AG04450 (cell line): ENCODE measurements at regions not wholly inside any gene's neighbourhood (a gene's known extent, or its start where the extent isn't known, plus 50 kb on each side); places are given as distances from the start of the nearest gene placed in this dataset.
A peak's percentile ranks its signal among the peaks of the same experiment; 100 is the strongest.

ENCODE experiments used
- CTCF ChIA-PET: fragments of 300-600, 350-600 bp; formaldehyde crosslinking; extraction: SDS; loops from one replicate; lab custom pipeline; 2022; ENCODE audit warnings: antibody characterized with exemption, inconsistent platforms; lab: Charles Lee
- POLR2A ChIA-PET: fragments of 350-600 bp; formaldehyde crosslinking; extraction: SDS; loops from one replicate; lab custom pipeline; 2021; ENCODE audit warnings: antibody characterized with exemption, inconsistent platforms; lab: Yijun Ruan, JAX
- DNase-seq: peaks from one replicate; pipeline ENCODE4 v3.0.0-alpha.2; 2011; ENCODE audit warnings: low read depth, low spot score
- H3K27ac ChIP-seq: one replicate; pipeline ENCODE4 v1.5.1; 2012; ENCODE audit warnings: low read depth, low read length, control low read depth
- H3K27me3 ChIP-seq: one replicate; pipeline ENCODE4 v1.6.0; 2012; ENCODE audit warnings: low read length; ENCODE audit not compliant: control insufficient read depth, insufficient read depth
- H3K4me3 ChIP-seq: 2 replicates; pipeline ENCODE4 v1.5.1; 2011; ENCODE audit warnings: mild to moderate bottlenecking, low read depth, low read length, control low read depth
- H3K9me3 ChIP-seq: 2 replicates; pipeline ENCODE4 v1.5.1; 2012; ENCODE audit warnings: low read length; ENCODE audit not compliant: control insufficient read depth, insufficient read depth
- TF ChIP-seq, protein P1 (sequence below): IDR thresholded peaks from 2 replicates; pipeline ENCODE4 v1.5.1; 2011; ENCODE audit warnings: low read depth, low read length, control low read depth, inconsistent platforms

DNA sequence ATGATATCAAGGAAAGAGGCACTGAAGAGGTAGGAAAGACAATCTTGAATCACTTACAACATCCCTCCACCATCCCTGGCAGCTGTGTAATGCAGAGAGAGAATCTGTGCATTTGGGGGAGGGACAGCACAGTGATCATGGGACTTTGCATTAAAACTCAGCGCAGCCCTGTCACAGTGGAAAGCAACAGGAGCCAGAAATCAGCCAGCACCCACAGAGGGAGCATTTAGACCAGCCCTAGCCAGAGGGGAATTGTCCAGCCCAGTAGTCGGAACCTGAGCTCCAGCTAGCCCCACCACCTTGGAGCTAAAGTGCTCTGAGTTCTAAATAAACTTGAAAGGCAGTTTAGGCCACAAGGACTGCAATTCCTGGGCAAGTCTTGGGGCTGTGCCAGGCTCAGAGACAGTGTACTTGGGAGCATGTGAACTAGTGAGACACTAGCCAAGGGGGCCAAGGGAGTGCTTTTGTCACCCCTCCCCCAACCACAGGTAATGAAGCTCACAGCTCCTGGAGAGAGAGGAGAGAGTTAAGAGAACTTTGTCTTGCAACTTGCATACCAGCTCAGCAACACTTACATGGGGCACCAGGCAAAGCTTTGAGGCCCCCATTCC is 83.9 kb upstream of the FAM241A start:
- Histone ChIP-seq H3K27me3 (peaks cover 3% of the 10 kb centered on the region), H3K27ac (no peak overlapping the region), H3K9me3 (no peaks in the 10 kb centered on the region), H3K4me3 (no peak overlapping the region)
- ChIA-PET POLR2A (no interaction called here), CTCF (interaction anchor here (1.0 kb wide), 1 partner anchor 15 kb away, joined by 3 read pairs; no protein-coding TSS in a partner anchor)
- DNase-seq, result no peak
- TF ChIP-seq, protein P1, sequence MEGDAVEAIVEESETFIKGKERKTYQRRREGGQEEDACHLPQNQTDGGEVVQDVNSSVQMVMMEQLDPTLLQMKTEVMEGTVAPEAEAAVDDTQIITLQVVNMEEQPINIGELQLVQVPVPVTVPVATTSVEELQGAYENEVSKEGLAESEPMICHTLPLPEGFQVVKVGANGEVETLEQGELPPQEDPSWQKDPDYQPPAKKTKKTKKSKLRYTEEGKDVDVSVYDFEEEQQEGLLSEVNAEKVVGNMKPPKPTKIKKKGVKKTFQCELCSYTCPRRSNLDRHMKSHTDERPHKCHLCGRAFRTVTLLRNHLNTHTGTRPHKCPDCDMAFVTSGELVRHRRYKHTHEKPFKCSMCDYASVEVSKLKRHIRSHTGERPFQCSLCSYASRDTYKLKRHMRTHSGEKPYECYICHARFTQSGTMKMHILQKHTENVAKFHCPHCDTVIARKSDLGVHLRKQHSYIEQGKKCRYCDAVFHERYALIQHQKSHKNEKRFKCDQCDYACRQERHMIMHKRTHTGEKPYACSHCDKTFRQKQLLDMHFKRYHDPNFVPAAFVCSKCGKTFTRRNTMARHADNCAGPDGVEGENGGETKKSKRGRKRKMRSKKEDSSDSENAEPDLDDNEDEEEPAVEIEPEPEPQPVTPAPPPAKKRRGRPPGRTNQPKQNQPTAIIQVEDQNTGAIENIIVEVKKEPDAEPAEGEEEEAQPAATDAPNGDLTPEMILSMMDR, result no peak

DNA sequence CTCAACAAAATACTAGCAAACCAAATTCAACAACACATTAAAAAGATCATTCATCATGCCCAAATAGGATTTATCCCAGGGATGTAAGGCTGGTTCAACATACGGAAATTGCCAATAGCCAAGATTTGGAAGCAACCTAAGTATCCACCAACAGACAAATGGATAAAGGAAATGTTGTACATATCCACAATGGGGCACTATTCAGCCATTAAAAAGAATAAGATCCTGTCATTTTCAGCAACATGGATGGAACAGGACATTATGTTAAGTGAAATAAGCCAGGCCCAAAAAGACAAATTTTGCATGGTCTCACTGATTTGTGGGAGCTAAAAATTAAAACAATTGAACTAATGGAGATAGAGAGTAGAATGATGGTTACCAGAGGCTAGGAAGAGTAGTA is 82.0 kb upstream of the FAM241A start:
- DNase-seq, result no peak
- H3K4me3 ChIP-seq, result no peak overlapping the region
- H3K27ac ChIP-seq, result no peak overlapping the region
- TF ChIP-seq, protein P1, result no peak
- ChIA-PET POLR2A (no interaction called here), CTCF (no interaction called here)
- no peaks in the 10 kb centered on the region for H3K9me3 ChIP-seq
- H3K27me3 ChIP-seq, result no peaks in the 10 kb centered on the region

DNA sequence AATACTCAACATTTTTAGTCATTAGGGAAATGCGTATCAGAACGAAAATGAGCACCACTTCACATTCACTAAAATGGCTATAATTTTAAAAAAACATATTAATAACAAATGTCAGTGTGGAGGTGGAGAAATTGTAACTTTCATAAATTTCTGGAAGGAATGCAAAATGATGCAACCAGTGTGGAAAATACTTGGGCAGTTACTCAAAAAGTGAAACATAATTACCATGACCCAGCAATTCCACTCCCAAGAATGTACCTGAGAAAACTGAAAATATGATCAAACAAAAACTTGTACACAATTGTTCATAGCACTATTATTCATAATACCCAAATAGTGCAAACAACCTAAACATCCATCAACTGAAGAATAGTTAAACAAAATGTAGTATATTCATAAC is 76.1 kb upstream of the FAM241A start:
- Histone ChIP-seq H3K9me3 (no peaks in the 10 kb centered on the region), H3K4me3 (no peak overlapping the region), H3K27me3 (no peaks in the 10 kb centered on the region), H3K27ac (no peak overlapping the region)
- ChIA-PET POLR2A (no interaction called here), CTCF (interaction anchor here (1.1 kb wide), 1 partner anchor 176 kb away, joined by 3 read pairs; no protein-coding TSS in a partner anchor)
- DNase-seq, result no peak
- TF ChIP-seq, protein P1, result no peak

DNA sequence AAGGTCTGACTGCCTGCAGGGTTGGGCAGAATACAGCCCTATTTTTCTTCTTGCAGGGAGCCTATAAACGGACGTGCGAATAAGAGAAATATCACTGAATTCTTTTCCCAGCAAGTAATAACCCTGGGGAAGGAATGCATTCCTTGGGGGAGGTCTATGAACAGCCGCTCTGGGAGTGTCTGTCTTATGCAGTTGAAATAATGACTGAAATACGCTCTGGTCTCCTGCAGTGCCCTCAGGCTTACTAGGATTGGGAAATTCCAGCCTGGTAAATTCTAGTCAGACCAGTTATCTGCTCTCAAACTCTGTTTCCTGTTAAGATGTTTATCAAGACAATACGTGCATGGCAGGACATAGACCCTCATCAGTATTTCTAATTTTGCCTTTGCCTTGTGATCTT is 72.1 kb upstream of the FAM241A start:
- DNase-seq, result no peak
- TF ChIP-seq, protein P1, result no peak
- no peaks in the 10 kb centered on the region for H3K27me3 ChIP-seq
- POLR2A ChIA-PET, result no interaction called here
- H3K4me3 ChIP-seq, result no peak overlapping the region
- H3K9me3 ChIP-seq, result no peaks in the 10 kb centered on the region
- CTCF ChIA-PET, result interaction anchor here (0.7 to 1.4 kb wide), 3 partner anchors 11 to 532 kb away, joined by 3 to 4 read pairs (median 4); no protein-coding TSS in a partner anchor
- H3K27ac ChIP-seq, result no peak overlapping the region

DNA sequence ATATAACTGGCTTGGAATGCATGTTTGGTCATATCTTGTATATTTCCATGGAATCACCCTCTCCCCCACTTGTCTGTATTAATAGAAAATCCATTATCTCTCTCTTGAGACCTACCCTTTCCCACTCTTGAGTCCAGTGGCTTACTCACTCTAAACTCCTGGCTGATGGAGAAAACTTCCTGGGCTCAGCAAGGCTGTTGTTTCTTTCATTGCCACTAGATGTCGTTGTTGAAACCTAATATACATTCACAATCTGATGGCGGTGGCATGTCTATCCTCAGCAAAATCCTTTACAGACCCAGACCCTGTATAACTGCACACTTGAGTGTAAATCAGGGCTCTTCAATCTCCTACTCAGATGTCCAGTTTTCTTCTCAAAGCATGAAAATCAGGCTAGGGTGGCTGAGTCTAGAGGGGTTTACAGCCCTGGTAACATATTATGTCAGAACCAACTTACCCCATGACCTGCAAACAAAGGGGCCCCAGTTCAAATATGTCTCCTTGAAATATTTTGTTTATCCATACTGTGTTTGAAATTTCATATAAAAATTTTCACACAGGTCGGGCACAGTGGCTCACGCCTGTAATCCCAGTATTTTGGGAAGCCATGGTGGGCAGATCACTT is 70.0 kb upstream of the FAM241A start:
- TF ChIP-seq, protein P1, result peak; percentile 80
- H3K9me3 ChIP-seq, result no peaks in the 10 kb centered on the region
- POLR2A ChIA-PET, result no interaction called here
- H3K27me3 ChIP-seq, result no peaks in the 10 kb centered on the region
- CTCF ChIA-PET, result interaction anchor here (0.9 to 2.0 kb wide), 3 partner anchors 10 to 222 kb away, joined by 3 to 4 read pairs (median 4); partner anchors contain the start of gene ALPK1
- no peak for DNase-seq
- no peak overlapping the region for H3K4me3 ChIP-seq
- H3K27ac ChIP-seq, result no peak overlapping the region
